Stimulated activated naive CD8-positive, alpha-beta T cell treated with anti-CD3 and anti-CD28 coated beads, Interleukin-15, amount 100 ng/mL, for 72 hours (primary cell): ENCODE measurements at regions not wholly inside any gene's neighbourhood (a gene's known extent, or its start where the extent isn't known, plus 50 kb on each side); places are given as distances from the start of the nearest gene placed in this dataset.

Source experiments
- ATAC-seq: fragments of 150-1000 bp; cut with Tn5 transposase; 2 replicates; pipeline ENCODE4 v1.10.0; 2021; ENCODE audit warnings: mild to moderate bottlenecking, moderate library complexity
- DNase-seq, 2 donors: peaks; one replicate each; pipeline ENCODE4 v3.0.0; 2021 to 2022
- H3K27ac Mint-ChIP-seq, 2 donors: one replicate each; pipeline ENCODE4 v1.8.0; 2022; ENCODE audit warnings: mild to moderate bottlenecking in 2 of 2, mixed read lengths in 2 of 2, moderate library complexity in 2 of 2
- H3K27me3 Mint-ChIP-seq: one replicate; pipeline ENCODE4 v1.8.0; 2022; ENCODE audit warnings: mixed read lengths
- H3K4me1 Mint-ChIP-seq: one replicate; pipeline ENCODE4 v1.8.0; 2022; ENCODE audit warnings: mild to moderate bottlenecking, mixed read lengths
- H3K4me3 Mint-ChIP-seq, 2 donors: one replicate each; pipeline ENCODE4 v1.8.0; 2022; ENCODE audit warnings: mild to moderate bottlenecking in 2 of 2, mixed read lengths in 2 of 2, moderate library complexity in 1 of 2
- H3K9me3 Mint-ChIP-seq, 2 donors: one replicate each; pipeline ENCODE4 v1.8.0; 2022; ENCODE audit warnings: mixed read lengths in 2 of 2

- Mint-ChIP-seq H3K27me3 (no peaks in the 10 kb centered on the region), H3K27ac (no peak overlapping the region), H3K4me3 (no peak overlapping the region), H3K4me1 (no peaks in the 10 kb centered on the region), H3K9me3 (peaks cover 0 to 6% of the 10 kb centered on the region in 2 donors)
- ATAC-seq (no peak), DNase-seq (no peak)
Measured at GRCh38 chr3:111292117-111292516, 220.5 kb downstream of the NECTIN3 start.

- DNase-seq (no peak), ATAC-seq (peak; percentile 78)
- no peak overlapping the region for H3K4me3 Mint-ChIP-seq
Measured at GRCh38 chr3:111299192-111299615, 227.6 kb downstream of the NECTIN3 start.

GRCh38 chr3:111301238-111301798, 229.7 kb downstream of the NECTIN3 start:
- Mint-ChIP-seq H3K27ac (peak overlapping the region in 1 of 2 donors; percentile 2), H3K4me1 (peaks cover 33% of the 10 kb centered on the region), H3K4me3 (no peak overlapping the region), H3K9me3 (no peaks in the 10 kb centered on the region), H3K27me3 (no peaks in the 10 kb centered on the region)
- DNase-seq (no peak), ATAC-seq (no peak)

More at GRCh38 chr3:111299192-111299615, 227.6 kb downstream of the NECTIN3 start:
- Mint-ChIP-seq H3K27me3 (no peaks in the 10 kb centered on the region), H3K4me1 (peaks cover 27% of the 10 kb centered on the region), H3K9me3 (no peaks in the 10 kb centered on the region), H3K27ac (peak overlapping the region in 1 of 2 donors; percentile 85)

- H3K4me1 Mint-ChIP-seq, result peaks cover 33% of the 10 kb centered on the region
Measured at GRCh38 chr3:111302063-111302462, 230.4 kb downstream of the NECTIN3 start.

GRCh38 chr3:111303760-111304159, 232.1 kb downstream of the NECTIN3 start:
- ATAC-seq, result no peak
- Mint-ChIP-seq H3K9me3 (no peaks in the 10 kb centered on the region), H3K4me1 (peaks cover 33% of the 10 kb centered on the region), H3K27me3 (no peaks in the 10 kb centered on the region), H3K4me3 (no peak overlapping the region), H3K27ac (peak overlapping the region in 1 of 2 donors; percentile 35)
- DNase-seq, result no peak

More at GRCh38 chr3:111302063-111302462, 230.4 kb downstream of the NECTIN3 start:
- ATAC-seq (no peak), DNase-seq (no peak)
- H3K27ac Mint-ChIP-seq, result no peak overlapping the region
- H3K27me3 Mint-ChIP-seq, result no peaks in the 10 kb centered on the region
- no peaks in the 10 kb centered on the region for H3K9me3 Mint-ChIP-seq
- no peak overlapping the region for H3K4me3 Mint-ChIP-seq

- no peaks in the 10 kb centered on the region for H3K27me3 Mint-ChIP-seq
- peaks cover 39% of the 10 kb centered on the region for H3K4me1 Mint-ChIP-seq
- H3K4me3 Mint-ChIP-seq, result no peak overlapping the region
- no peaks in the 10 kb centered on the region for H3K9me3 Mint-ChIP-seq
- no peak for DNase-seq
- H3K27ac Mint-ChIP-seq, result no peak overlapping the region
- no peak for ATAC-seq
Measured at GRCh38 chr3:111307676-111308075, 234.3 kb upstream of the CD96 start.

GRCh38 chr3:111311126-111311525, 230.9 kb upstream of the CD96 start:
- Mint-ChIP-seq H3K9me3 (no peaks in the 10 kb centered on the region), H3K4me3 (peak overlapping the region; percentile 4 to 24), H3K4me1 (peaks cover 31% of the 10 kb centered on the region), H3K27me3 (no peaks in the 10 kb centered on the region), H3K27ac (peak overlapping the region; percentile 94 to 99)
- ATAC-seq, result peak; percentile 29
- no peak for DNase-seq

- H3K4me1 Mint-ChIP-seq, result peaks cover 29% of the 10 kb centered on the region
- DNase-seq (peak in 1 of 2 donors; percentile 23), ATAC-seq (peak; percentile 95)
- H3K9me3 Mint-ChIP-seq, result no peaks in the 10 kb centered on the region
- H3K4me3 Mint-ChIP-seq, result peak overlapping the region; percentile 46 to 76
- H3K27me3 Mint-ChIP-seq, result no peaks in the 10 kb centered on the region
- peak overlapping the region; percentile 9 to 99 for H3K27ac Mint-ChIP-seq
Measured at GRCh38 chr3:111311709-111312235, 230.2 kb upstream of the CD96 start.

- no peak for DNase-seq
- H3K27ac Mint-ChIP-seq, result peak overlapping the region in 1 of 2 donors; percentile 36
- H3K4me3 Mint-ChIP-seq, result no peak overlapping the region
- peaks cover 29% of the 10 kb centered on the region for H3K4me1 Mint-ChIP-seq
- ATAC-seq, result no peak
- H3K27me3 Mint-ChIP-seq, result no peaks in the 10 kb centered on the region
- no peaks in the 10 kb centered on the region for H3K9me3 Mint-ChIP-seq
Measured at GRCh38 chr3:111314181-111314873, 227.7 kb upstream of the CD96 start.

- ATAC-seq (no peak), DNase-seq (no peak)
Measured at GRCh38 chr3:111314898-111315297, 227.1 kb upstream of the CD96 start.

GRCh38 chr3:111315930-111316587, 225.9 kb upstream of the CD96 start:
- Mint-ChIP-seq H3K9me3 (no peaks in the 10 kb centered on the region), H3K27ac (no peak overlapping the region), H3K27me3 (no peaks in the 10 kb centered on the region), H3K4me1 (peaks cover 12% of the 10 kb centered on the region), H3K4me3 (no peak overlapping the region)
- DNase-seq, result no peak
- no peak for ATAC-seq

More at GRCh38 chr3:111314898-111315297, 227.1 kb upstream of the CD96 start:
- H3K4me3 Mint-ChIP-seq, result no peak overlapping the region
- peaks cover 24% of the 10 kb centered on the region for H3K4me1 Mint-ChIP-seq
- H3K27me3 Mint-ChIP-seq, result no peaks in the 10 kb centered on the region
- no peak overlapping the region for H3K27ac Mint-ChIP-seq
- no peaks in the 10 kb centered on the region for H3K9me3 Mint-ChIP-seq

- Mint-ChIP-seq H3K4me1 (peaks cover 8% of the 10 kb centered on the region), H3K9me3 (no peaks in the 10 kb centered on the region), H3K27ac (no peak overlapping the region), H3K27me3 (no peaks in the 10 kb centered on the region), H3K4me3 (no peak overlapping the region)
- DNase-seq (no peak), ATAC-seq (no peak)
Measured at GRCh38 chr3:111318289-111318688, 223.7 kb upstream of the CD96 start.

- Mint-ChIP-seq H3K27ac (no peak overlapping the region), H3K4me1 (peaks cover 21% of the 10 kb centered on the region), H3K4me3 (no peak overlapping the region), H3K27me3 (no peaks in the 10 kb centered on the region), H3K9me3 (no peaks in the 10 kb centered on the region)
- ATAC-seq, result no peak
- DNase-seq, result no peak
Measured at GRCh38 chr3:111319598-111319997, 222.4 kb upstream of the CD96 start.

GRCh38 chr3:111321786-111322185, 220.2 kb upstream of the CD96 start:
- Mint-ChIP-seq H3K4me3 (no peak overlapping the region), H3K27me3 (no peaks in the 10 kb centered on the region), H3K27ac (no peak overlapping the region), H3K4me1 (peaks cover 43% of the 10 kb centered on the region), H3K9me3 (no peaks in the 10 kb centered on the region)
- DNase-seq (no peak), ATAC-seq (no peak)

- Mint-ChIP-seq H3K9me3 (no peaks in the 10 kb centered on the region), H3K27me3 (no peaks in the 10 kb centered on the region), H3K4me3 (no peak overlapping the region), H3K4me1 (peaks cover 43% of the 10 kb centered on the region), H3K27ac (no peak overlapping the region)
- ATAC-seq, result no peak
- DNase-seq, result no peak
Measured at GRCh38 chr3:111323019-111323418, 219.0 kb upstream of the CD96 start.

- peaks cover 43% of the 10 kb centered on the region for H3K4me1 Mint-ChIP-seq
- no peaks in the 10 kb centered on the region for H3K9me3 Mint-ChIP-seq
- DNase-seq (no peak), ATAC-seq (no peak)
- H3K4me3 Mint-ChIP-seq, result peak overlapping the region; percentile 45 to 63
- peak overlapping the region; percentile 41 to 43 for H3K27ac Mint-ChIP-seq
- no peaks in the 10 kb centered on the region for H3K27me3 Mint-ChIP-seq
Measured at GRCh38 chr3:111324151-111324550, 217.8 kb upstream of the CD96 start.
